ENCODE measurements at regions not wholly inside any gene's neighbourhood (a gene's known extent, or its start where the extent isn't known, plus 50 kb on each side); places are given as distances from the start of the nearest gene placed in this dataset.

GRCh38 chr5:123795688-123796087 lies 283.7 kb downstream of the CSNK1G3 start:
- no peak for TF ChIP-seq CTCF (IDR thresholded peaks at IDR 0.05)
- no peak for TF ChIP-seq ZFX (IDR thresholded peaks at IDR 0.05; ENCODE audit: borderline replicate concordance)

Measured in 22Rv1 (cell line).